ENCODE measurements at regions not wholly inside any gene's neighbourhood (a gene's known extent, or its start where the extent isn't known, plus 50 kb on each side); places are given as distances from the start of the nearest gene placed in this dataset.

DNA sequence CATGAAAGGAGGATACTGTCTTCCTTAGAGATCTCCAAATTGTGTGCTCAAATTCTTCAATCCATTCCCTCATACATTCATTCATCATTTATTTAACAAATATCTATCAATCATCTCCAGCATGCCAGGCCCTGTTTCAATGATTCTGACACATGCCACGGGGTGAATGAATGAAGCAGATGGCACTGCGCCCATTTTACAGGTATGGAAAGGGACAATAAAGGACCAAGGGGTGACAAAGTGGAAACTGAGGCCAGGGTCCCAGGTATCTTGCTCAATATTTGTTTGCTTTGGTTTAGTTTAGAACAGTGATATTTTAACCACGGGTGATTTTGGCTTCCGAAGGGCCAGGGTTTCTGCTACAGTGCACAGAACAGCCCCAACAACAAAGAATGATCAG, 321.6 kb upstream of the RUNX1 start:
- TF ChIP-seq, protein P1, sequence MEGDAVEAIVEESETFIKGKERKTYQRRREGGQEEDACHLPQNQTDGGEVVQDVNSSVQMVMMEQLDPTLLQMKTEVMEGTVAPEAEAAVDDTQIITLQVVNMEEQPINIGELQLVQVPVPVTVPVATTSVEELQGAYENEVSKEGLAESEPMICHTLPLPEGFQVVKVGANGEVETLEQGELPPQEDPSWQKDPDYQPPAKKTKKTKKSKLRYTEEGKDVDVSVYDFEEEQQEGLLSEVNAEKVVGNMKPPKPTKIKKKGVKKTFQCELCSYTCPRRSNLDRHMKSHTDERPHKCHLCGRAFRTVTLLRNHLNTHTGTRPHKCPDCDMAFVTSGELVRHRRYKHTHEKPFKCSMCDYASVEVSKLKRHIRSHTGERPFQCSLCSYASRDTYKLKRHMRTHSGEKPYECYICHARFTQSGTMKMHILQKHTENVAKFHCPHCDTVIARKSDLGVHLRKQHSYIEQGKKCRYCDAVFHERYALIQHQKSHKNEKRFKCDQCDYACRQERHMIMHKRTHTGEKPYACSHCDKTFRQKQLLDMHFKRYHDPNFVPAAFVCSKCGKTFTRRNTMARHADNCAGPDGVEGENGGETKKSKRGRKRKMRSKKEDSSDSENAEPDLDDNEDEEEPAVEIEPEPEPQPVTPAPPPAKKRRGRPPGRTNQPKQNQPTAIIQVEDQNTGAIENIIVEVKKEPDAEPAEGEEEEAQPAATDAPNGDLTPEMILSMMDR (IDR thresholded peaks at IDR 0.05): no peak
- no peak for TF ChIP-seq RFX5 (IDR thresholded peaks at IDR 0.05)
- TF ChIP-seq, protein P2, sequence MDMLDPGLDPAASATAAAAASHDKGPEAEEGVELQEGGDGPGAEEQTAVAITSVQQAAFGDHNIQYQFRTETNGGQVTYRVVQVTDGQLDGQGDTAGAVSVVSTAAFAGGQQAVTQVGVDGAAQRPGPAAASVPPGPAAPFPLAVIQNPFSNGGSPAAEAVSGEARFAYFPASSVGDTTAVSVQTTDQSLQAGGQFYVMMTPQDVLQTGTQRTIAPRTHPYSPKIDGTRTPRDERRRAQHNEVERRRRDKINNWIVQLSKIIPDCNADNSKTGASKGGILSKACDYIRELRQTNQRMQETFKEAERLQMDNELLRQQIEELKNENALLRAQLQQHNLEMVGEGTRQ (IDR thresholded peaks at IDR 0.05): no peak
- TF ChIP-seq, protein P3, sequence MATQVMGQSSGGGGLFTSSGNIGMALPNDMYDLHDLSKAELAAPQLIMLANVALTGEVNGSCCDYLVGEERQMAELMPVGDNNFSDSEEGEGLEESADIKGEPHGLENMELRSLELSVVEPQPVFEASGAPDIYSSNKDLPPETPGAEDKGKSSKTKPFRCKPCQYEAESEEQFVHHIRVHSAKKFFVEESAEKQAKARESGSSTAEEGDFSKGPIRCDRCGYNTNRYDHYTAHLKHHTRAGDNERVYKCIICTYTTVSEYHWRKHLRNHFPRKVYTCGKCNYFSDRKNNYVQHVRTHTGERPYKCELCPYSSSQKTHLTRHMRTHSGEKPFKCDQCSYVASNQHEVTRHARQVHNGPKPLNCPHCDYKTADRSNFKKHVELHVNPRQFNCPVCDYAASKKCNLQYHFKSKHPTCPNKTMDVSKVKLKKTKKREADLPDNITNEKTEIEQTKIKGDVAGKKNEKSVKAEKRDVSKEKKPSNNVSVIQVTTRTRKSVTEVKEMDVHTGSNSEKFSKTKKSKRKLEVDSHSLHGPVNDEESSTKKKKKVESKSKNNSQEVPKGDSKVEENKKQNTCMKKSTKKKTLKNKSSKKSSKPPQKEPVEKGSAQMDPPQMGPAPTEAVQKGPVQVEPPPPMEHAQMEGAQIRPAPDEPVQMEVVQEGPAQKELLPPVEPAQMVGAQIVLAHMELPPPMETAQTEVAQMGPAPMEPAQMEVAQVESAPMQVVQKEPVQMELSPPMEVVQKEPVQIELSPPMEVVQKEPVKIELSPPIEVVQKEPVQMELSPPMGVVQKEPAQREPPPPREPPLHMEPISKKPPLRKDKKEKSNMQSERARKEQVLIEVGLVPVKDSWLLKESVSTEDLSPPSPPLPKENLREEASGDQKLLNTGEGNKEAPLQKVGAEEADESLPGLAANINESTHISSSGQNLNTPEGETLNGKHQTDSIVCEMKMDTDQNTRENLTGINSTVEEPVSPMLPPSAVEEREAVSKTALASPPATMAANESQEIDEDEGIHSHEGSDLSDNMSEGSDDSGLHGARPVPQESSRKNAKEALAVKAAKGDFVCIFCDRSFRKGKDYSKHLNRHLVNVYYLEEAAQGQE (IDR thresholded peaks at IDR 0.05): no peak
- no peak for TF ChIP-seq KDM5A (IDR thresholded peaks at IDR 0.05)
- TF ChIP-seq, protein P4, sequence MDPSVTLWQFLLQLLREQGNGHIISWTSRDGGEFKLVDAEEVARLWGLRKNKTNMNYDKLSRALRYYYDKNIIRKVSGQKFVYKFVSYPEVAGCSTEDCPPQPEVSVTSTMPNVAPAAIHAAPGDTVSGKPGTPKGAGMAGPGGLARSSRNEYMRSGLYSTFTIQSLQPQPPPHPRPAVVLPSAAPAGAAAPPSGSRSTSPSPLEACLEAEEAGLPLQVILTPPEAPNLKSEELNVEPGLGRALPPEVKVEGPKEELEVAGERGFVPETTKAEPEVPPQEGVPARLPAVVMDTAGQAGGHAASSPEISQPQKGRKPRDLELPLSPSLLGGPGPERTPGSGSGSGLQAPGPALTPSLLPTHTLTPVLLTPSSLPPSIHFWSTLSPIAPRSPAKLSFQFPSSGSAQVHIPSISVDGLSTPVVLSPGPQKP (IDR thresholded peaks at IDR 0.05; ENCODE audit: low read depth, low read length): no peak
- TF ChIP-seq, protein P5, sequence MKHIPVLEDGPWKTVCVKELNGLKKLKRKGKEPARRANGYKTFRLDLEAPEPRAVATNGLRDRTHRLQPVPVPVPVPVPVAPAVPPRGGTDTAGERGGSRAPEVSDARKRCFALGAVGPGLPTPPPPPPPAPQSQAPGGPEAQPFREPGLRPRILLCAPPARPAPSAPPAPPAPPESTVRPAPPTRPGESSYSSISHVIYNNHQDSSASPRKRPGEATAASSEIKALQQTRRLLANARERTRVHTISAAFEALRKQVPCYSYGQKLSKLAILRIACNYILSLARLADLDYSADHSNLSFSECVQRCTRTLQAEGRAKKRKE (CRISPR knock-in tag; IDR thresholded peaks at IDR 0.05; ENCODE audit: low read depth): no peak

Data from A549 (cell line).